DND-41 (cell line): ENCODE measurements at regions not wholly inside any gene's neighbourhood (a gene's known extent, or its start where the extent isn't known, plus 50 kb on each side); places are given as distances from the start of the nearest gene placed in this dataset.

Experiments
- CTCF ChIP-seq: IDR thresholded peaks from 2 replicates; pipeline ENCODE4 v1.5.1; 2012; ENCODE audit warnings: borderline replicate concordance, low read length, moderate library complexity, mild to moderate bottlenecking; ENCODE audit not compliant: poor library complexity, severe bottlenecking; ENCODE audit errors: extremely low read depth
- EZH2 ChIP-seq: IDR thresholded peaks from 3 replicates; pipeline ENCODE4 v1.6.1; 2012; ENCODE audit warnings: borderline replicate concordance, low read depth, mild to moderate bottlenecking, moderate library complexity, low read length, inconsistent platforms; ENCODE audit not compliant: severe bottlenecking

- no peak for TF ChIP-seq CTCF
- no peak for TF ChIP-seq EZH2
These were observed 195.8 kb upstream of the BDNF start for GRCh38 chr11:27896096-27896495.
